ENCODE measurements at regions not wholly inside any gene's neighbourhood (a gene's known extent, or its start where the extent isn't known, plus 50 kb on each side); places are given as distances from the start of the nearest gene placed in this dataset.

- TF ChIP-seq POLR2A (IDR thresholded peaks at IDR 0.05) = no peak
- TF ChIP-seq CTCF (IDR thresholded peaks at IDR 0.05) = no peak
- no peak for TF ChIP-seq POLR2AphosphoS5 (IDR thresholded peaks at IDR 0.05)
- TF ChIP-seq EP300 (IDR thresholded peaks at IDR 0.05) = no peak
Measured at GRCh38 chr1:4593106-4593505, 61.3 kb upstream of the AJAP1 start.
